ENCODE measurements at regions not wholly inside any gene's neighbourhood (a gene's known extent, or its start where the extent isn't known, plus 50 kb on each side); places are given as distances from the start of the nearest gene placed in this dataset.

- peak; percentile 48 for DNase-seq (ENCODE audit: low read depth)
- TF ChIP-seq, protein P1, sequence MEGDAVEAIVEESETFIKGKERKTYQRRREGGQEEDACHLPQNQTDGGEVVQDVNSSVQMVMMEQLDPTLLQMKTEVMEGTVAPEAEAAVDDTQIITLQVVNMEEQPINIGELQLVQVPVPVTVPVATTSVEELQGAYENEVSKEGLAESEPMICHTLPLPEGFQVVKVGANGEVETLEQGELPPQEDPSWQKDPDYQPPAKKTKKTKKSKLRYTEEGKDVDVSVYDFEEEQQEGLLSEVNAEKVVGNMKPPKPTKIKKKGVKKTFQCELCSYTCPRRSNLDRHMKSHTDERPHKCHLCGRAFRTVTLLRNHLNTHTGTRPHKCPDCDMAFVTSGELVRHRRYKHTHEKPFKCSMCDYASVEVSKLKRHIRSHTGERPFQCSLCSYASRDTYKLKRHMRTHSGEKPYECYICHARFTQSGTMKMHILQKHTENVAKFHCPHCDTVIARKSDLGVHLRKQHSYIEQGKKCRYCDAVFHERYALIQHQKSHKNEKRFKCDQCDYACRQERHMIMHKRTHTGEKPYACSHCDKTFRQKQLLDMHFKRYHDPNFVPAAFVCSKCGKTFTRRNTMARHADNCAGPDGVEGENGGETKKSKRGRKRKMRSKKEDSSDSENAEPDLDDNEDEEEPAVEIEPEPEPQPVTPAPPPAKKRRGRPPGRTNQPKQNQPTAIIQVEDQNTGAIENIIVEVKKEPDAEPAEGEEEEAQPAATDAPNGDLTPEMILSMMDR (IDR thresholded peaks at IDR 0.05; ENCODE audit: low read length, missing control alignments), result no peak
- no peak overlapping the region for H3K4me3 ChIP-seq (replicated peaks; ENCODE audit: low read depth, low read length)
These were observed 382.7 kb upstream of the MEF2C start for GRCh38 chr5:89265511-89266179.

- DNase-seq (ENCODE audit: low read depth), result no peak
- TF ChIP-seq, protein P1 (IDR thresholded peaks at IDR 0.05; ENCODE audit: low read length, missing control alignments), result no peak
- H3K4me3 ChIP-seq (replicated peaks; ENCODE audit: low read depth, low read length), result no peak overlapping the region
These were observed 380.9 kb upstream of the MEF2C start for GRCh38 chr5:89263846-89264245.

GRCh38 chr5:89262030-89262429, 379.0 kb upstream of the MEF2C start:
- no peak for DNase-seq (ENCODE audit: low read depth)
- TF ChIP-seq, protein P1 (IDR thresholded peaks at IDR 0.05; ENCODE audit: low read length, missing control alignments), result no peak
- no peak overlapping the region for H3K4me3 ChIP-seq (replicated peaks; ENCODE audit: low read depth, low read length)

DNA sequence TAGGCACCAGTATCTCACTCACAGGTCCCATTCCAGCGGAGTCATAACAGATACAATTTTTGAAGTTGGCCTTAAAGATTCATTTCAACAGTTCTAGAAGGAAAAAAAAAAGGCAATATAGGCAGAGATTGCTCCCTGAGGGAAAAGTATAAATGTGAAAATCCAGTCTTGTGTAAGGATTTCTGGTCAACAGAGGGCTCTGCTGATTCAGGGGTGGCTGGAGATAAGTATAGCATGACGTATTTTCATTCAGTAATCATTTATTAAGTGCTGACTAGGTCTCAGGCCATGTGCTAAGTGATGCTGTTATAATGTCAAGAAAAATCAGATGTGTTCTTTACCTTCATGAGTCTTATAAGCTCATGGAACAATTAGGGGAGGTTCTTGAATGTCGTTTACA, 377.3 kb upstream of the MEF2C start:
- peak; percentile 29 for DNase-seq (ENCODE audit: low read depth)
- TF ChIP-seq, protein P1 (IDR thresholded peaks at IDR 0.05; ENCODE audit: low read length, missing control alignments), result no peak
- no peak overlapping the region for H3K4me3 ChIP-seq (replicated peaks; ENCODE audit: low read depth, low read length)

GRCh38 chr5:89255845-89256463, 373.0 kb upstream of the MEF2C start:
- peak; percentile 58 for DNase-seq (ENCODE audit: low read depth)
- TF ChIP-seq, protein P1 (IDR thresholded peaks at IDR 0.05; ENCODE audit: low read length, missing control alignments), result no peak
- no peak overlapping the region for H3K4me3 ChIP-seq (replicated peaks; ENCODE audit: low read depth, low read length)

DNA sequence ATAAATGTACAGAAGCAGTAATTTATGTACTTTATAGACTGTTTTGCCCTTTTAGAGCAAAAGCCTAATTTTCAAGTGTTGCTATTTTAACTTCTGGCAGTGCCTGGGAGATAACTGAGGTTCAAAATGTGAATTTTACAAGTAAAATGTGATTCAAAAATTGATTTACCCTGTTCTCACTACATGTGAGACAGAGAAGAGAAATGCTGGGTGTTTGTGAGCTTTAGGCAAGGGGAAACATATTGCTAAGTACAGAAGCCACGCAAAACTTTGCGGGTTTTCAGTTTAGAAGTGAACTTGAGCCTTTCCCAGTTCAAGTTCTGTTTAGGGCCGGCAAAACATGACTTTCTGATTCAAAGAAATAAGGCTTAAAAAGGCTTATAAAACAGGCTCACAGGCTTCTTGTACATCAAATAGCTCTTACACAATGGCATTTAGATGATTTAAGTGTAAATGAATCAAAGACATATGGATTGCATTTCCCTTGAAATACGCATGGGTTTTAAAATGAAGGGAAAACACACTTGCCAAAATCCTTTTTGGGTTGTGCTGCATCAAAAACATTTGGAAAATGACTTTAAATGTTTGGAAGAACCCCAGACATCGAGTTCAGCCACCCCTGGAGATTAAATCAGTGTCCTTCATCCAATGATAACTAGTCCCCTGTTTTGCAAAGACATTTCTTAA, 370.8 kb upstream of the MEF2C start:
- H3K4me3 ChIP-seq (replicated peaks; ENCODE audit: low read depth, low read length), result no peak overlapping the region
- TF ChIP-seq, protein P1 (IDR thresholded peaks at IDR 0.05; ENCODE audit: low read length, missing control alignments), result no peak
- no peak for DNase-seq (ENCODE audit: low read depth)

Measured in fibroblast of pulmonary artery (primary cell).